GM12875 (cell line): ENCODE measurements at regions not wholly inside any gene's neighbourhood (a gene's known extent, or its start where the extent isn't known, plus 50 kb on each side); places are given as distances from the start of the nearest gene placed in this dataset.

Experiments used
- H3K4me3 ChIP-seq: one replicate; pipeline ENCODE4 v1.5.1; 2011; ENCODE audit warnings: low read depth, low read length, control low read depth
- CTCF ChIP-seq: IDR thresholded peaks from 2 replicates; pipeline ENCODE4 v1.5.1; 2011; ENCODE audit warnings: low read depth, mild to moderate bottlenecking, control low read depth, inconsistent platforms, low read length, moderate library complexity, borderline replicate concordance; ENCODE audit not compliant: insufficient read depth

DNA sequence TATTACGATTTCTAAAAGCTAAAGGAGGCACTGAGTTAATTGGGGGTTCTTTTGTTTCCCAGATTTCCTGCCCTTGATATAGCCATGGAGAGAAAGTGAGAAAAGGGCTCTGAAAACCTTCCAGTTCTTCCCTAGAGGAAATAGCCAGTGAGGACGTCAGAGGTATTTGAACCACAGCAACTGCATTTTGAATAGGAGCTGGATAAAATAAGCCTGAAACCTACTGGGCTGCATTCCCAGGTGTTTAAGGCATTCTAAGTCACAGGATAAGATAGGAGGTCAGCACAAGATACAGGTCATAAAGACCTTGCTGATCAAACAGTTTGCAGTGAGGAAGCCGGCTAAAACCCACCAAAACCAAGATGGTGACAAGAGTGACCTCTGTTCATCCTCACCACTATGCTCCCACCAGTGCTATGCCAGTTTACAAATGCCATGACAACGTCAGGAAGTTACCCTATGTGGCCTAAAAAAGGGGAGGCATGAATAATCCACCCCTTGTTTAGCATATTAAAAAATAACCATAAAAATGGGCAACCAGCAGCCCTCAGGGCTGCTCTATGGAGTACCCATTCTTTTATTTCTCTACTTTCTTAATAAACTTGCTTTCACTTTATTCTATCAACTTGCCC, 85.1 kb upstream of the FRMD4A start:
- H3K4me3 ChIP-seq = no peak overlapping the region
- no peak for TF ChIP-seq CTCF

GRCh38 chr10:14414901-14415300, 84.2 kb upstream of the FRMD4A start:
- no peak overlapping the region for H3K4me3 ChIP-seq
- no peak for TF ChIP-seq CTCF

DNA sequence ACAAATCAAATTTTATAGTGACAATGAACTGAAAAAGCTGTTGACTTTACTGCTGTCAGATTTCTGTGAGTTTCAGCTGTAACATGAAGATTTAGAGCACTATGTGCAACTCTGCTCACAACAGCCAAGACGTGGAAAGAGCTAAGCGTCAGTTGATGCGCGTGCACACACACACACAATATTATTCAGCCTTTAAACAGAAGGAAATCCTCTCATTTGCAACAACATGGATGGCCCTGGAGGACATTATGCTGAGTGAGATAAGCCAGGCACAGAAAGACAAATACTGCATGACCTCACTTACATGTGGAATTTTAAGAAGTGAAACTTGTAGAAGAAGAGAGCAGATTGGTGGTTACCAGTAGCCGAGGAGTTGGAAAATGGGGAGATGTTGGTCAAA, 82.8 kb upstream of the FRMD4A start:
- no peak for TF ChIP-seq CTCF
- no peak overlapping the region for H3K4me3 ChIP-seq

DNA sequence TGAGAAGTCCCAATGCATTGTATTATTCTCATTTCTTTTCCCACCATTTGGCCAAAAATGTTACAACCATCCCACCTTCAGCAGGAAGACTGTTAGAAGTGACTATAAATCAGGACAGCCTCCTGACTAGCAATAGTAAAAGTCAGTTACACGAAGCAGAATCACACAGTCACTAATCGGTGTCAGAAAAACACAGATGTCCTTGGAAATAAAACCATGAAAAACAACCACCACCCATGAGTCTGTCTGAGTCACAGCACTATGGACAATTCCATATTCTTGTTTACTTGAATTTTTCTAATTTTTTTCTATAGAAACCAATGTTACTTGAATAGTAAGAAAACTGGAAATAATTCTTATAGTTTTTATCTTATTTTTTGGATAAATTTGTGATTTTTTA, 81.9 kb upstream of the FRMD4A start:
- no peak overlapping the region for H3K4me3 ChIP-seq
- no peak for TF ChIP-seq CTCF

DNA sequence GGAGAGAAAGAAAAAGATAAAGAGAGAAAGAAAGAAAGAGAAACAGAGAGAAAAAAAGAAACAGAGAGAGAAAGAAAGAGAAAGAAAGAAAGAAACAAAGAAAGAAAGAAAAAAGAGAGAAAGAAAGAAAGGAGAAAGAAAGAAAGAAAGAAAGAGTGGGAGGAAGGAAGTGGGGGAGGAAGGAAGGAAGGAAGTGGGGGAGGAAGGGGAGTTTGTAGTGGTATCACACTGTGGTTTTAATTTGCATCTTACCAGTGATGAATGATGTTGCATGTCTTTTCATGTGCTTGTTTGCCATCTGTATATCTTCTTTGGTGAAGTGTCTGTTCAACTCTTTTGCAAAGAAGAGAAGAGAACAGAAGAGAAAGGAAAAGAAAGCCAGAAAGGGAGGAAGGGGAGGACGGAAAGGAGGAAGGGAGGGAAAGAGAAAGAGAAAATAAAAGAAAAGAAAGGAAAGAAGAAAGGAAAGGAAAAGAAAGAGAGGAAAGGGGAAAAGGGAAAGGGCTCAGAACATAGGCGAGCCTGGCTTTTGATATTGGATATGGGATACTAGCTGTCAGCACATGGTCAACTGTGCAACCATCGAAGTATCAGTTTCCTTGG, 79.2 kb upstream of the FRMD4A start:
- TF ChIP-seq CTCF = no peak
- no peak overlapping the region for H3K4me3 ChIP-seq

DNA sequence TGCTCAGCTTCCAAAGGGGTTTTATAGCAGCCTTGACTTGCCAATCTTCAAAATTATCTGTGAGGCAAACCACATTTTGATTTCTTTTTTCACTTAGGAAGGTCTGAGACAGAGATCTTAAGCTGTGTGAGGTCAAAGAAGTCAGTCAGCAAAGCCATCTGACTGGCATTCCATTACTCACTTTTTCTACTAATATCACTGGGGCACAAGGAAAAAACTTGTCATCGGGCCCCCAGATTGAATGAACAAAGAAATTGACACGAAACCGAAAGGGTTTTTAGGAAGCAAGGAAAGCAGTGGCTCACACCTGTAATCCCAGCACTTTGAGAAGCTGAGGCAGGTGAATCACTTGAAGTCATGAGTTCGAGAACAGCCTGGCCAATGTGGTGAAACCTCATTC, 78.5 kb upstream of the FRMD4A start:
- H3K4me3 ChIP-seq = no peak overlapping the region
- no peak for TF ChIP-seq CTCF

GRCh38 chr10:14408139-14408538, 77.4 kb upstream of the FRMD4A start:
- no peak for TF ChIP-seq CTCF
- no peak overlapping the region for H3K4me3 ChIP-seq
